Activated CD8-positive, alpha-beta T cell treated with anti-CD3 and anti-CD28 coated beads for 36 hours (primary cell): ENCODE measurements at regions not wholly inside any gene's neighbourhood (a gene's known extent, or its start where the extent isn't known, plus 50 kb on each side); places are given as distances from the start of the nearest gene placed in this dataset.

Experiments
- ATAC-seq: fragments of 200-7000 bp; cut with Tn5 transposase; one replicate; pipeline ENCODE4 v1.10.0; 2021; ENCODE audit warnings: mild to moderate bottlenecking, moderate library complexity
- CTCF ChIA-PET: fragments of 350-600 bp; sonication (Branson Sonifier 250); formaldehyde crosslinking; loops from one replicate; lab custom pipeline; 2021; ENCODE audit warnings: antibody characterized with exemption; lab: Charles Lee
- POLR2A ChIA-PET: fragments of 350-600 bp; sonication (Branson Sonifier 250); formaldehyde crosslinking; loops from one replicate; lab custom pipeline; 2021; ENCODE audit warnings: antibody characterized with exemption; lab: Charles Lee
- DNase-seq: peaks from one replicate; pipeline ENCODE4 v3.0.0-alpha.2; 2020
- H3K27ac Mint-ChIP-seq: one replicate; pipeline ENCODE4 v1.8.0; 2021; ENCODE audit warnings: mild to moderate bottlenecking, mixed read lengths
- H3K27me3 Mint-ChIP-seq: one replicate; pipeline ENCODE4 v1.8.0; 2021; ENCODE audit warnings: mixed read lengths
- H3K36me3 Mint-ChIP-seq: one replicate; pipeline ENCODE4 v1.8.0; 2021; ENCODE audit warnings: low read depth, mixed read lengths
- H3K4me1 Mint-ChIP-seq: one replicate; pipeline ENCODE4 v1.8.0; 2021; ENCODE audit warnings: low read depth, mixed read lengths
- H3K4me3 Mint-ChIP-seq: one replicate; pipeline ENCODE4 v1.8.0; 2021; ENCODE audit warnings: mild to moderate bottlenecking, moderate library complexity, mixed read lengths
- H3K9me3 Mint-ChIP-seq: one replicate; pipeline ENCODE4 v1.8.0; 2021; ENCODE audit warnings: mixed read lengths
- CTCF ChIP-seq: fragments of 200-600 bp; IDR thresholded peaks from one replicate; pipeline ENCODE4 v1.8.0; 2022; ENCODE audit warnings: antibody characterized with exemption, mild to moderate bottlenecking
- intact Hi-C: fragments of 100-400 bp; cut with micrococcal nuclease; formaldehyde crosslinking; loops from one replicate; pipeline ENCODE4 v1.10.0; 2022

- ATAC-seq (no peak), DNase-seq (no peak)
- no peak overlapping the region for H3K4me3 Mint-ChIP-seq
- H3K4me1 Mint-ChIP-seq = no peaks in the 10 kb centered on the region
- intact Hi-C loops = no loop called here
- CTCF ChIA-PET = no interaction called here
- peaks cover 2% of the 10 kb centered on the region for H3K9me3 Mint-ChIP-seq
- no peak overlapping the region for H3K27ac Mint-ChIP-seq
- no peaks in the 10 kb centered on the region for H3K36me3 Mint-ChIP-seq
- no peak for TF ChIP-seq CTCF
- POLR2A ChIA-PET = no interaction called here
- H3K27me3 Mint-ChIP-seq = no peaks in the 10 kb centered on the region
Observed at GRCh38 chr5:8958602-8959001, 587.3 kb downstream of the SEMA5A start.

GRCh38 chr5:8961219-8961618 lies 584.7 kb downstream of the SEMA5A start:
- no peaks in the 10 kb centered on the region for H3K27me3 Mint-ChIP-seq

GRCh38 chr5:8961956-8962355 lies 583.9 kb downstream of the SEMA5A start:
- DNase-seq (no peak), ATAC-seq (no peak)
- H3K4me3 Mint-ChIP-seq = no peak overlapping the region
- no peaks in the 10 kb centered on the region for H3K27me3 Mint-ChIP-seq
- no peaks in the 10 kb centered on the region for H3K4me1 Mint-ChIP-seq
- H3K36me3 Mint-ChIP-seq = no peaks in the 10 kb centered on the region
- no peak overlapping the region for H3K27ac Mint-ChIP-seq
- no peak for TF ChIP-seq CTCF
- ChIA-PET CTCF (no interaction called here), POLR2A (no interaction called here)
- intact Hi-C loops = no loop called here
- peaks cover 15% of the 10 kb centered on the region for H3K9me3 Mint-ChIP-seq

More at GRCh38 chr5:8961219-8961618, 584.7 kb downstream of the SEMA5A start:
- no peak for TF ChIP-seq CTCF
- no peak overlapping the region for H3K27ac Mint-ChIP-seq
- H3K36me3 Mint-ChIP-seq = no peaks in the 10 kb centered on the region
- ATAC-seq (no peak), DNase-seq (no peak)
- intact Hi-C loops = no loop called here
- H3K4me3 Mint-ChIP-seq = no peak overlapping the region
- no peaks in the 10 kb centered on the region for H3K4me1 Mint-ChIP-seq
- ChIA-PET POLR2A (no interaction called here), CTCF (no interaction called here)
- H3K9me3 Mint-ChIP-seq = peaks cover 10% of the 10 kb centered on the region

- intact Hi-C loops = no loop called here
- peaks cover 7% of the 10 kb centered on the region for H3K9me3 Mint-ChIP-seq
Observed at GRCh38 chr5:8981016-8981415, 564.9 kb downstream of the SEMA5A start.

GRCh38 chr5:8981496-8981895 lies 564.4 kb downstream of the SEMA5A start:
- Mint-ChIP-seq H3K27me3 (no peaks in the 10 kb centered on the region), H3K4me1 (no peaks in the 10 kb centered on the region), H3K4me3 (no peak overlapping the region), H3K36me3 (no peaks in the 10 kb centered on the region), H3K27ac (no peak overlapping the region), H3K9me3 (peaks cover 7% of the 10 kb centered on the region)
- DNase-seq (no peak), ATAC-seq (no peak)
- POLR2A ChIA-PET = no interaction called here
- TF ChIP-seq CTCF = no peak
- CTCF ChIA-PET = no interaction called here
- intact Hi-C loops = no loop called here

More at GRCh38 chr5:8981016-8981415, 564.9 kb downstream of the SEMA5A start:
- Mint-ChIP-seq H3K4me3 (no peak overlapping the region), H3K27ac (no peak overlapping the region), H3K4me1 (no peaks in the 10 kb centered on the region), H3K27me3 (no peaks in the 10 kb centered on the region), H3K36me3 (no peaks in the 10 kb centered on the region)
- ATAC-seq (no peak), DNase-seq (no peak)
- POLR2A ChIA-PET = no interaction called here
- no peak for TF ChIP-seq CTCF
- CTCF ChIA-PET = no interaction called here
